A673 (cell line): ENCODE measurements at regions not wholly inside any gene's neighbourhood (a gene's known extent, or its start where the extent isn't known, plus 50 kb on each side); places are given as distances from the start of the nearest gene placed in this dataset.
A peak's percentile ranks its signal among the peaks of the same experiment; 100 is the strongest.

ENCODE experiments used
- BruUV-seq: library from RNA; stranded (reverse); fragments of 400-500 nt; replicated peaks from 2 replicates; lab custom pipeline; 2021; lab: Mats Ljungman, UMichigan
- CTCF ChIA-PET: fragments of 300-600 bp; sonication (Branson Sonifier 250); formaldehyde crosslinking; loops from one replicate; lab custom pipeline; 2022; ENCODE audit warnings: antibody characterized with exemption; lab: Charles Lee
- POLR2A ChIA-PET: fragments of 300-600 bp; sonication (Branson Sonifier 250); formaldehyde crosslinking; loops from one replicate; lab custom pipeline; 2022; ENCODE audit warnings: antibody characterized with exemption; ENCODE audit not compliant: low non-redundant PET; lab: Charles Lee
- DNase-seq: peaks from one replicate; pipeline ENCODE4 v3.0.0-alpha.2; 2015; ENCODE audit warnings: low spot score
- H3K27ac ChIP-seq: fragments of 200-600 bp; sonication (generic); 2 replicates; pipeline ENCODE4 v1.5.1; 2016; ENCODE audit warnings: mixed run types, low read depth, mild to moderate bottlenecking, mixed read lengths, antibody characterized with exemption, low read length; ENCODE audit not compliant: poor library complexity, severe bottlenecking
- H3K27me3 ChIP-seq: fragments of 200-600 bp; sonication (generic); replicated peaks from 2 replicates; pipeline ENCODE4 v1.6.1; 2017; ENCODE audit warnings: mixed run types, low read depth, mild to moderate bottlenecking, mixed read lengths, antibody characterized with exemption, low read length; ENCODE audit not compliant: insufficient read depth, poor library complexity
- H3K36me3 ChIP-seq: fragments of 200-600 bp; sonication (generic); 2 replicates; pipeline ENCODE4 v1.6.1; 2016; ENCODE audit warnings: mixed run types, mild to moderate bottlenecking, mixed read lengths, antibody characterized with exemption, low read length; ENCODE audit not compliant: insufficient read depth, poor library complexity, severe bottlenecking
- H3K4me1 ChIP-seq: fragments of 200-600 bp; sonication (generic); 2 replicates; pipeline ENCODE4 v1.6.1; 2017; ENCODE audit warnings: mixed run types, mild to moderate bottlenecking, mixed read lengths, antibody characterized with exemption, low read length; ENCODE audit not compliant: insufficient read depth, poor library complexity, severe bottlenecking
- H3K4me3 ChIP-seq: fragments of 200-600 bp; sonication (generic); 2 replicates; pipeline ENCODE4 v1.5.1; 2016; ENCODE audit warnings: low read depth, mixed run types, mild to moderate bottlenecking, mixed read lengths, low read length; ENCODE audit not compliant: poor library complexity, severe bottlenecking
- H3K9me3 ChIP-seq: fragments of 200-600 bp; sonication (generic); 2 replicates; pipeline ENCODE4 v1.6.1; 2016; ENCODE audit warnings: mixed run types, low read depth, mild to moderate bottlenecking, mixed read lengths, antibody characterized with exemption, low read length; ENCODE audit not compliant: poor library complexity, severe bottlenecking
- CTCF ChIP-seq: fragments of 300-800, 200-600 bp; sonication (generic); conservative IDR thresholded peaks from 2 replicates; pipeline ENCODE4 v1.5.1; 2017; ENCODE audit warnings: low read depth, mild to moderate bottlenecking, antibody characterized with exemption, low read length, moderate library complexity, mixed read lengths
- EZH2 ChIP-seq: fragments of 200-600 bp; sonication (generic); IDR thresholded peaks from 2 replicates; pipeline ENCODE4 v1.6.1; 2017; ENCODE audit warnings: borderline replicate concordance, low read depth, mild to moderate bottlenecking, mixed read lengths, antibody characterized with exemption, low read length; ENCODE audit not compliant: poor library complexity, severe bottlenecking
- intact Hi-C: fragments of 100-400 bp; cut with micrococcal nuclease; formaldehyde crosslinking; loops from one replicate; pipeline ENCODE4 v1.10.0; 2022; ENCODE audit not compliant: unreplicated experiment

- CTCF ChIA-PET: no interaction called here
- no TSS peak for BruUV-seq
Observed at GRCh38 chr4:188430384-188430783, 291.1 kb downstream of the TRIML1 start.

GRCh38 chr4:188432328-188432727 is 293.1 kb downstream of the TRIML1 start:
- peak overlapping the region; percentile 17 for H3K27ac ChIP-seq
- H3K9me3 ChIP-seq: no peaks in the 10 kb centered on the region
- TF ChIP-seq EZH2 (no peak), CTCF (no peak)
- no peaks in the 10 kb centered on the region for H3K36me3 ChIP-seq
- ChIA-PET CTCF (no interaction called here), POLR2A (no interaction called here)
- no peak overlapping the region for H3K4me3 ChIP-seq
- BruUV-seq: no TSS peak
- no peaks in the 10 kb centered on the region for H3K27me3 ChIP-seq
- peaks cover 45% of the 10 kb centered on the region for H3K4me1 ChIP-seq
- peak; percentile 51 for DNase-seq
- intact Hi-C loops: no loop called here

More at GRCh38 chr4:188430384-188430783, 291.1 kb downstream of the TRIML1 start:
- H3K36me3 ChIP-seq: no peaks in the 10 kb centered on the region
- intact Hi-C loops: no loop called here
- TF ChIP-seq CTCF (no peak), EZH2 (no peak)
- no peak overlapping the region for H3K4me3 ChIP-seq
- H3K9me3 ChIP-seq: no peaks in the 10 kb centered on the region
- no peak for DNase-seq
- POLR2A ChIA-PET: no interaction called here
- H3K27me3 ChIP-seq: no peaks in the 10 kb centered on the region
- H3K4me1 ChIP-seq: peaks cover 34% of the 10 kb centered on the region
- H3K27ac ChIP-seq: no peak overlapping the region

- no peak for TF ChIP-seq EZH2
- no peak for TF ChIP-seq CTCF
- H3K4me1 ChIP-seq: peaks cover 43% of the 10 kb centered on the region
- H3K27me3 ChIP-seq: no peaks in the 10 kb centered on the region
- ChIA-PET CTCF (no interaction called here), POLR2A (no interaction called here)
- BruUV-seq: no TSS peak
- peak overlapping the region; percentile 3 for H3K27ac ChIP-seq
- no peaks in the 10 kb centered on the region for H3K9me3 ChIP-seq
- intact Hi-C loops: no loop called here
- DNase-seq: no peak
- H3K36me3 ChIP-seq: no peaks in the 10 kb centered on the region
- H3K4me3 ChIP-seq: no peak overlapping the region
Observed at GRCh38 chr4:188433741-188434315, 294.6 kb downstream of the TRIML1 start.
